ENCODE measurements at regions not wholly inside any gene's neighbourhood (a gene's known extent, or its start where the extent isn't known, plus 50 kb on each side); places are given as distances from the start of the nearest gene placed in this dataset.
A peak's percentile ranks its signal among the peaks of the same experiment; 100 is the strongest.

DNA sequence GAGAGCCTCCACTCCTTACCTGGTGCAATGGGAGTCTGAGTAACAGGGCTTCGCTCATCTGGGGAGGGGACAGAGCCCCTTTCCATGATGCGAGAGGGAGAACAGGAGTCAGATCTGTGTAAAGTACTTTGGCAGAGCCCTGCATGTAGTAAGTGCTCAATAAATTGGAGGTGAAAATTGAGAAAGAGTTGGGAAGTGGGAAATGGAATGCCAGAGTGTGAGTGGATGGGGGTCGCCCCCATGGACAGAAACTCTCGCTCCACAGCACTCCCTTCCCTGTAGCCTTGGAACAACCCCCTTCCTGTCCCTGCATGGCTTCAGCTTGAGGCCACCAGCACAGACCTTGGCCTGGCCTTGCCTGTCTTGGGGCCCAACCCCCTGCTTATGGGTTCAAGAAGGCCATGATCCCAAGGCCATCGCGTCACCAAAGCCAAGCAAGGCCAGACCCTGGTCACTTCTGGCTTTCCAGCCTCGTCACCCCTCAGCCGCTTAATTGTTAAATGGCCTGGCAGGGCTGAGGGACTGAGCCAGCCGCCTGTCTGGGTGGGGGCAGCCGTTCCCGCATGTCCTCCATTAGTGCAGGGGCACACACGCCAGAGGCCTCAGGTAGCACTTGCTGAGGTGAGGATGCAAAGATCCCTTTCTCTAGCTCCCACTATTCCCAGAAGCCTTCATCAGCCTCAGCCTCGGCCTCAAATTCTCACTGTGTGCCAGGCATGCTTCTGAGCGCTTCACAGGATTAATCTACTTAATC lies 93.7 kb upstream of the PTPN1 start:
- H3K4me3 ChIP-seq, result no peak overlapping the region
- H3K27ac ChIP-seq, result peak overlapping the region in 20 of 21 experiments; percentile 39 to 98 (median 88)

DNA sequence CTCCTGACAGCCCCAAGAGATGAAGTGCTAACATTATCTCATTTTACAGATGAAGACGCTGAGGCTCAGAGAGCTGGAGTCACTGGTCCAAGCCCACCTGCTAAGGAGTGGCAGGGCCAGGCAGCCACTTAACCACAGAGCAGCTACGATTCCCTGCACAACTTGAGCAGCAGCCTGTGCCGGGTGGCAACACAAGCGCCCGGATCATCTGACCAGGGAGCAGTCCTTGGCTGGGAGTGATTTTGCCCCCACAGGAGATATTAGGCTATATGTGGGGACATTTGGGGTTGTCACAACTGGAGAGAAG lies 93.2 kb upstream of the PTPN1 start:
- Histone ChIP-seq H3K27ac (peak overlapping the region in 12 of 21 experiments; percentile 84 to 98 (median 91)), H3K4me3 (no peak overlapping the region)

GRCh38 chr20:50417484-50418235 lies 92.5 kb upstream of the PTPN1 start:
- peak overlapping the region in 1 of 21 experiments; percentile 92 for H3K27ac ChIP-seq
- no peak overlapping the region for H3K4me3 ChIP-seq

DNA sequence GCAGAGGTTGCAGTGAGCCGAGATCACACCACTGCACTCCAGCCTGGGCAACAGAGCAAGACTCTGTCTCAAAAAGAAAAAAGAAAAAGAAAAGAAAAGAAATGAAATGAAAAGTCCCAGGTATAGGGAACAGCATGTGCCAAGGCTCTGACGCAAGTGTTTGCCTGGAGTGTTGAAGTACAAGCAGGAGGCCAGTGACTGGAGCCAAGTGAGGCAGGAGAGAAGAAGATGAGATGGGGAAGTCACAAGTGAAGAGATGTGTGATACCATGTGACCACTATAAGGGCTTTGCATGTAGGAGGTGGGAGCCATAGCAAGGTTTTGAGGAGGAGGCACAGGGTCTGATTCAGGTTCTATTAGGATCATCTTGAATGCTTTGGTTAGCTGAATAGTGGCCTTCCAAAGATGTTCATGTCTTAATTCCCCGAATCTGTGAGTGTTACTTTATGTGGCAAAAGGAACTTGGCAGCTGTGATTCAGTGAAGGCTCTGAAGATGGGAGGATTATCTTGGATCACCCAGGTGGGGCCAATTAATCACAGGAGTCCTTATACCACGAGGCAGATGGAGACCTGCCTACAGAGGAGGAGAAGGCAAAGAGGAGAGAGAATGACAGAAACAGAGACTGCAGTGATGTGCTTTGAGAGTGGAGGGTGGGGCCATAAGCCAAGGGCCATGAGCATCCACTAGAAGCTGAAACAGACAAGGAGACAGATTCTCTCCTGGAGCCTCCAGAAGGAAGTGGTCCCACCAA lies 91.1 kb upstream of the PTPN1 start:
- peak overlapping the region in 1 of 21 experiments; percentile 8 for H3K27ac ChIP-seq
- no peak overlapping the region for H3K4me3 ChIP-seq

GRCh38 chr20:50420380-50420779 lies 89.8 kb upstream of the PTPN1 start:
- H3K27ac ChIP-seq, result peak overlapping the region in 10 of 21 experiments; percentile 8 to 72 (median 40)
- no peak overlapping the region for H3K4me3 ChIP-seq

DNA sequence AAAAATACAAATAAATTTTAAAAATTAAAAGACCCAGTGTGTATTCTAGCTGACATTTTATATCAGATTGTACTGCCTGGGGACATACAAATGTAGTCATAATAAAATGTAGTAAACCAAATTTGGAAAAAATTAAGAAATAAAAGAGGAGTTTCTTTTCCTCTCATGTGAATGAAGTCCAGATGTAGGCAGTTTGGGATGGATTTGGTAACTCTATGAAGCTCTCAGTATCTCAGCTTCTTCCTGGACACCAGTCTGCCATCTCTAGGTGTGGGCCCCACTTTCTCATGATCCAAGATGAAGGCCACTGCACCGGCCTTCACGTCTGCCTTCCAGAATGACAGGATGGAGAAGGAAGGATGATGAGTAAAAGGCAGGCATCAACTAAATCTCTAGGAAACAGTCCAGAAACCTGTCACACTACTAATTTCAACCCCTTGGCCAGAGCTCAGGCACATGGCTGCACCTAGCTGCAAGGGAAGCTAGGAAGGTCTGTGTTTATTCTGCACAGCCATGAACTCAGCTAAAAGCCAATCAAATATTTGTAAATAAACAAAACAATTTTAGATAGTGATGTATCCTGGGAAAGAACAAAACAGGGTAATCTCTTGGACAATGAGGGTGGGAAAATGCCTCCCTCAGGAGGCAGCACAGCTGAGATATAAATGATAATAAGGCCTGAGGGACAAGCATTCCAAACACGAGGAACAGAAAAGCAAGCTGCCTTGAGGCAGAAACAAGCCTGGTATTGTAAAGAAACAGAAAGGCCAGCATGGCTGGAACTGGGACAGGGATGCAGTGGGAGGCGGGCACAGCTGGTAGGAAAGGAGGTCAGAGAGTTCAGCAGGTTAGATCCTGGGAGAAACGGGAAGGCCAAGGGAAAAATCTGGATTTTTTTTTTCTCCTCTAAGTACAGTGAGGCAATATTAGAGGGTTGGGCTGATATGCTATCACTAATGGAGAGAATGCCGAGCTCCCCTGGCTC lies 88.5 kb upstream of the PTPN1 start:
- no peak overlapping the region for H3K4me3 ChIP-seq
- H3K27ac ChIP-seq, result peak overlapping the region in 11 of 21 experiments; percentile 10 to 82 (median 57)

DNA sequence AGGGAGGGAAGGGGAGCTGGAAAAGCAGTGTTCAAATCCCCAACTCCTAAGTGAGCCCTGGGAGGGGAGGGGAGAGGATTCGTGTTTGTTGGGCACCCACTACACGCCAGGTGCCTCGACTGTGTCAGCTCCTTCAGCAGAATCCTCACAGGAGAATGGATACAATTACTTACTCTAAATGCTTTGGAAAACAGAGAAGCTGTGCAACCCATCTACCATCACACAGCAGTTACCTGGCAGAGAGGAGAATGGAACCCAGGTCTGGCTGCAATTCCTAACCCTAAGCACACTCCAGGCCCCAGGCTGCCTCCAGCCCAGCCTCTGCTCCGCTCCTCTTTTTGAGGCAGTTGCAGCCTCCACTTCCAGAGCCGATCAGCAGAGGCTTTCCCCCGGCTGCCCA lies 86.4 kb upstream of the PTPN1 start:
- Histone ChIP-seq H3K27ac (peak overlapping the region in 13 of 21 experiments; percentile 10 to 82 (median 53)), H3K4me3 (no peak overlapping the region)

GRCh38 chr20:50425076-50425475 lies 85.1 kb upstream of the PTPN1 start:
- Histone ChIP-seq H3K4me3 (no peak overlapping the region), H3K27ac (no peak overlapping the region)

GRCh38 chr20:50426866-50427718 lies 83.1 kb upstream of the PTPN1 start:
- Histone ChIP-seq H3K4me3 (no peak overlapping the region), H3K27ac (peak overlapping the region in 8 of 21 experiments; percentile 8 to 53 (median 38))

GRCh38 chr20:50427719-50428083 lies 82.5 kb upstream of the PTPN1 start:
- Histone ChIP-seq H3K4me3 (no peak overlapping the region), H3K27ac (peak overlapping the region in 10 of 21 experiments; percentile 8 to 53 (median 30))

- H3K27ac ChIP-seq, result peak overlapping the region in 9 of 21 experiments; percentile 8 to 85 (median 50)
- no peak overlapping the region for H3K4me3 ChIP-seq
Measured at GRCh38 chr20:50428097-50428828, 81.9 kb upstream of the PTPN1 start.

- Histone ChIP-seq H3K27ac (peak overlapping the region in 15 of 21 experiments; percentile 22 to 85 (median 59)), H3K4me3 (no peak overlapping the region)
Measured at GRCh38 chr20:50429412-50429811, 80.8 kb upstream of the PTPN1 start.

DNA sequence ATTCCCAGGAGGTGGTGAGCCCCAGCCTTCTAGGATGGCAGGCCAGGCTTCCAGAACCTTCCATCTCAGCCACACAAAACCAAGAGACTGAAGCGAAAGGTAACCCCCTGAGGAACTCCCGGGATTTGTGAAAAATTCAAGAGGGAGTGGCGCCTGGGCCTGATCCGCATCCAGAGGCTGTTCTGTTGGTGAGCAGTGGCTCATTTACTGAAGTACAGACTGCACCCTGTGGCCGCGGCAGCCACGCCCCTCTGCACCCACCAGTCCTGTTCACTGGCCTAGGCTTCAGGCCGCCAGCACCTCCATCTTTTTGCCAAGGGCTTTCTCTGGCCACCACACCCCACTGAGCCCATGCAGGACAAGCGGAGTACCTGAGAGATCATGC lies 79.1 kb upstream of the PTPN1 start:
- H3K4me3 ChIP-seq, result no peak overlapping the region

DNA sequence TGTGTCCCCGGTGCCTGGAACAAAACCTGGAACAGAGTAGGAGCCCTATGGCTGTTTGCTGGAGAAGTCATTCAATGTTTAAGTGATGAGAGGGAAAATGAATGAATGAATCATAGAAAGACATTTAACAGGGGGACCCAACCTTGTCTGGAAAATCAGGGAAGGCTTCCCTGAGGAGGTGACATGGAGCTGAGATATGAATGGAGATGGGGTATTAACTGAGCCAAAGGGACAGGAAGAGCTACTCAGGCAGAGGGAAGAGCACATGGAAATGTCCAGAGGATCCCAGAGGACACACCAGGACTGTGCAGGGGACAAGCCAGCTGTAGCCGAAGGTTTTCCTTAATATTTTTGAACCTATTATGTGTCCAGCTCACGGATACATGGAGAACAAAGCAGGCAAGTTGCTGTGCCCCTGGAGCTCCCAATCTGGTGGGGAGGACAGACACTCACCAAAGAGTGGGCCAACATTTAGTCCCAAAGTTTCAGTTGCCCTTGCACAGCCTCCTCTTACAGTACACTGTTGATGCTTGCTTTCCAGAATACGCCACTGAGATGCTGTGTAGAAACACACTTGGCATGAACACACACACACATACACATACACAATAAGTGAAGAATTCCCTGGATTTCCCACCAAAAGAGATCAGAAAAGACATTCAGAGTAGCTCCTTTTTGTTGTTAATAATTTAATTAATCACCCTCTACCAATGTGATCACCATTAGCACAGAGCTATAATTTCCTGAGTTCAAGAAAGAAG lies 77.0 kb upstream of the PTPN1 start:
- H3K4me3 ChIP-seq, result no peak overlapping the region

More for the DNA sequence above, 79.1 kb upstream of the PTPN1 start:
- H3K27ac ChIP-seq, result peak overlapping the region in 16 of 21 experiments; percentile 16 to 85 (median 65)

GRCh38 chr20:50434321-50434652 lies 75.9 kb upstream of the PTPN1 start:
- Histone ChIP-seq H3K4me3 (no peak overlapping the region), H3K27ac (no peak overlapping the region)

More for the DNA sequence above, 77.0 kb upstream of the PTPN1 start:
- H3K27ac ChIP-seq, result peak overlapping the region in 1 of 21 experiments; percentile 51

DNA sequence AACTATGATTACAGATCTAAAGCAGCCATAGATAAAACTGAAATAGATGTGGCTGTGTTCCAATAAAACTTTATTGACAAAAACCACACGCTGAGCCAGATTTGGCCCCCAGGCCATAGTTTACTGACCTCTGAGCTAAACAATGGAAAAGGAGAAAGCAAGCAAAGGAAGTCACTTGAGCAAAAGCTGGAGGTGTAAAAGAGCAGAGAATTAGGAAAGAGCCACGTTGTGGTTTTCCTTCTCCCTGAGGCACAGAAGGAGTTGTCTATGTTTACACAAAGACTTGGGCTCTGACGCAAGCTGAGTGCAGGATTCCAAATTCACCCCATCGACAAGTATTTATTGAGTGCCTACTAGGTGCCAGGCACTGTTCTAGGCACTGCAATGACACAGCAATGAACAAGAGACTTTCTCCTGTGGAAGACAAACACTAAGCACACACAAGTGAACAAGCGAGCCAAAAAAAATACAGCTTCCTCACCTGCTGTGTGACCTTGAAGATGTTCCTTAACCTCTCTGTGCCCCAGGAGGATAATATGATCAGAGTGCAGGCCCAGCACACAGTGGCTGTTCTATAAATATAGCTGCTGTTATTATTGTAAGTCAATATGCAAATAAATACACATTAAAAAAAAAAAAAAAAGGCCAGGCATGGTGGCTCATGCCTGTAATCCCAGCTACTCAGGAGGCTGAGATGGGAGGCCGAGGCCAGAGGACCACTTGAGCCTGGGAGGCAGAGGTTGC lies 75.4 kb upstream of the PTPN1 start:
- Histone ChIP-seq H3K4me3 (no peak overlapping the region), H3K27ac (no peak overlapping the region)

Measured in skin epidermis (tissue), 12 donors.